T-cell (primary cell): ENCODE measurements at regions not wholly inside any gene's neighbourhood (a gene's known extent, or its start where the extent isn't known, plus 50 kb on each side); places are given as distances from the start of the nearest gene placed in this dataset.

Experiments
- ATAC-seq, 4 experiments: fragments of 200-7000 bp in 3 of 4; fragments of 150-1000 bp in 1 of 4; cut with Tn5 transposase; replicated peaks in 1 of 4; 1 replicate in 3 of 4; 2 replicates in 1 of 4; pipeline ENCODE4 v1.10.0; 2021; ENCODE audit warnings: moderate library complexity in 3 of 4, mild to moderate bottlenecking in 2 of 4, moderate number of reproducible peaks in 1 of 4
- CTCF ChIA-PET, 2 donors: fragments of 300-600 bp; sonication (Branson Sonifier 250); formaldehyde crosslinking; loops; one replicate each; lab custom pipeline; 2022; ENCODE audit warnings: antibody characterized with exemption in 2 of 2; lab: Charles Lee
- POLR2A ChIA-PET, 2 donors: fragments of 300-600 bp; sonication (Branson Sonifier 250); formaldehyde crosslinking; loops; one replicate each; lab custom pipeline; 2022; ENCODE audit warnings: antibody characterized with exemption in 2 of 2; lab: Charles Lee
- DNase-seq, 35 experiments: peaks; one replicate each; pipeline versions ENCODE4 v3.0.0 to v3.0.0-alpha.2; 2013 to 2023
- H3K27ac ChIP-seq: one replicate; pipeline ENCODE4 v1.5.1; 2013; ENCODE audit warnings: low read length
- H3K27me3 ChIP-seq, 2 experiments: replicated peaks in 1 of 2; 1 replicate in 1 of 2; 2 replicates in 1 of 2; pipeline versions ENCODE4 v1.6.1 to v1.7.0; 2013; ENCODE audit warnings: low read length in 1 of 2, mixed read lengths in 1 of 2; ENCODE audit not compliant: control insufficient read depth in 2 of 2, insufficient read depth in 2 of 2; ENCODE audit errors: extremely low read depth in 1 of 2
- H3K36me3 ChIP-seq, 2 donors: 1 replicate in 1 of 2; 2 replicates in 1 of 2; pipeline versions ENCODE4 v1.6.1 to v1.7.0; 2013; ENCODE audit warnings: low read length in 1 of 2; ENCODE audit not compliant: control insufficient read depth in 2 of 2, insufficient read depth in 1 of 2; ENCODE audit errors: extremely low read depth in 1 of 2
- H3K4me1 ChIP-seq, 2 experiments: 1 replicate in 1 of 2; 2 replicates in 1 of 2; pipeline versions ENCODE4 v1.6.1 to v1.7.0; 2013; ENCODE audit warnings: low read length in 2 of 2, mixed read lengths in 1 of 2; ENCODE audit not compliant: insufficient read depth in 2 of 2, control insufficient read depth in 1 of 2; ENCODE audit errors: extremely low read depth in 1 of 2
- H3K4me3 ChIP-seq, 2 donors: 1 replicate in 1 of 2; 2 replicates in 1 of 2; pipeline versions ENCODE4 v1.5.1 to v1.7.0; 2013; ENCODE audit warnings: mild to moderate bottlenecking in 2 of 2, low read length in 1 of 2, moderate library complexity in 1 of 2; ENCODE audit not compliant: control insufficient read depth in 1 of 2; ENCODE audit errors: extremely low read depth in 1 of 2
- H3K9me3 ChIP-seq: 2 replicates; pipeline ENCODE4 v1.7.0; 2013
- H3K27ac Mint-ChIP-seq, 2 donors: one replicate each; pipeline ENCODE4 v1.8.0; 2020 to 2021; ENCODE audit warnings: mild to moderate bottlenecking in 2 of 2, mixed read lengths in 2 of 2
- H3K27me3 Mint-ChIP-seq, 2 donors: one replicate each; pipeline ENCODE4 v1.8.0; 2021 to 2022; ENCODE audit warnings: mixed read lengths in 2 of 2
- H3K36me3 Mint-ChIP-seq: one replicate; pipeline ENCODE4 v1.8.0; 2021; ENCODE audit warnings: mixed read lengths
- H3K4me1 Mint-ChIP-seq, 3 donors: one replicate each; pipeline ENCODE4 v1.8.0; 2020 to 2022; ENCODE audit warnings: mixed read lengths in 3 of 3, mild to moderate bottlenecking in 1 of 3
- H3K4me3 Mint-ChIP-seq, 3 donors: one replicate each; pipeline ENCODE4 v1.8.0; 2020 to 2022; ENCODE audit warnings: mild to moderate bottlenecking in 3 of 3, mixed read lengths in 3 of 3, moderate library complexity in 3 of 3
- H3K9me3 Mint-ChIP-seq, 3 donors: one replicate each; pipeline ENCODE4 v1.8.0; 2020 to 2022; ENCODE audit warnings: mixed read lengths in 3 of 3
- WGBS: methylation state at CpG from one replicate; pipeline ENCODE4 v1.1.5; 2013; ENCODE audit warnings: missing lambda C conversion rate; ENCODE audit not compliant: insufficient coverage; 5-methylcytosine and 5-hydroxymethylcytosine counted together

- ATAC-seq (no peak), DNase-seq (no peak)
- Histone ChIP-seq H3K4me3 (no peak overlapping the region), H3K36me3 (no peaks in the 10 kb centered on the region), H3K27me3 (no peaks in the 10 kb centered on the region), H3K9me3 (no peaks in the 10 kb centered on the region), H3K27ac (no peak overlapping the region), H3K4me1 (no peaks in the 10 kb centered on the region)
- H3K4me1 Mint-ChIP-seq: no peaks in the 10 kb centered on the region
- POLR2A ChIA-PET: no interaction called here
- H3K9me3 Mint-ChIP-seq: peaks cover 6 to 24% (median 9%) of the 10 kb centered on the region in 3 donors
- H3K27me3 Mint-ChIP-seq: no peaks in the 10 kb centered on the region
- no peak overlapping the region for H3K27ac Mint-ChIP-seq
- CTCF ChIA-PET: interaction anchor here in 1 of 2 donors (0.5 kb wide), 1 partner anchor 24 kb away, joined by 3 read pairs; no protein-coding TSS in a partner anchor
- WGBS: no CpG with 5 or more reads among the region's 3 CpGs
- no peak overlapping the region for H3K4me3 Mint-ChIP-seq
- no peaks in the 10 kb centered on the region for H3K36me3 Mint-ChIP-seq
These were observed 791.0 kb upstream of the ADGRL4 start for GRCh38 chr1:79797487-79797886.

- ATAC-seq: no peak
- whole genome bisulfite sequencing: 78% methylated on average over 1 of the region's 1 CpG
- Histone ChIP-seq H3K9me3 (no peaks in the 10 kb centered on the region), H3K4me1 (no peaks in the 10 kb centered on the region), H3K4me3 (no peak overlapping the region), H3K27me3 (no peaks in the 10 kb centered on the region), H3K27ac (no peak overlapping the region), H3K36me3 (no peaks in the 10 kb centered on the region)
- peaks cover 10 to 24% (median 11%) of the 10 kb centered on the region in 3 donors for H3K9me3 Mint-ChIP-seq
- DNase-seq: no peak
- H3K27ac Mint-ChIP-seq: no peak overlapping the region
- H3K27me3 Mint-ChIP-seq: no peaks in the 10 kb centered on the region
- POLR2A ChIA-PET: no interaction called here
- CTCF ChIA-PET: no interaction called here
- H3K4me1 Mint-ChIP-seq: no peaks in the 10 kb centered on the region
- no peak overlapping the region for H3K4me3 Mint-ChIP-seq
- H3K36me3 Mint-ChIP-seq: no peaks in the 10 kb centered on the region
These were observed 789.9 kb upstream of the ADGRL4 start for GRCh38 chr1:79796434-79796833.

GRCh38 chr1:79792219-79792930 is 785.8 kb upstream of the ADGRL4 start:
- WGBS: 17% methylated on average over 1 of the region's 4 CpGs
- H3K27me3 ChIP-seq: no peaks in the 10 kb centered on the region
- Mint-ChIP-seq H3K27ac (no peak overlapping the region), H3K4me1 (no peaks in the 10 kb centered on the region), H3K36me3 (no peaks in the 10 kb centered on the region), H3K27me3 (no peaks in the 10 kb centered on the region), H3K4me3 (no peak overlapping the region), H3K9me3 (peaks cover 18 to 44% (median 18%) of the 10 kb centered on the region in 3 donors)
- H3K9me3 ChIP-seq: no peaks in the 10 kb centered on the region
- POLR2A ChIA-PET: no interaction called here
- CTCF ChIA-PET: no interaction called here
- no peaks in the 10 kb centered on the region for H3K36me3 ChIP-seq
- no peak overlapping the region for H3K27ac ChIP-seq
- ATAC-seq: no peak
- H3K4me1 ChIP-seq: no peaks in the 10 kb centered on the region
- H3K4me3 ChIP-seq: no peak overlapping the region
- DNase-seq: no peak

- no peak for ATAC-seq
- H3K9me3 Mint-ChIP-seq: peaks cover 18 to 44% (median 18%) of the 10 kb centered on the region in 3 donors
- H3K36me3 Mint-ChIP-seq: no peaks in the 10 kb centered on the region
- no peaks in the 10 kb centered on the region for H3K9me3 ChIP-seq
- no peak for DNase-seq
- no peak overlapping the region for H3K27ac Mint-ChIP-seq
- H3K36me3 ChIP-seq: no peaks in the 10 kb centered on the region
- no peak overlapping the region for H3K4me3 ChIP-seq
- H3K27me3 ChIP-seq: no peaks in the 10 kb centered on the region
- ChIA-PET CTCF (no interaction called here), POLR2A (no interaction called here)
- no peaks in the 10 kb centered on the region for H3K4me1 Mint-ChIP-seq
- no peak overlapping the region for H3K27ac ChIP-seq
- no peaks in the 10 kb centered on the region for H3K27me3 Mint-ChIP-seq
- 42% methylated on average over 1 of the region's 5 CpGs for WGBS
- H3K4me3 Mint-ChIP-seq: no peak overlapping the region
- no peaks in the 10 kb centered on the region for H3K4me1 ChIP-seq
These were observed 785.1 kb upstream of the ADGRL4 start for GRCh38 chr1:79791488-79792218.

GRCh38 chr1:79790950-79791349 is 784.4 kb upstream of the ADGRL4 start:
- no peak overlapping the region for H3K4me3 ChIP-seq
- H3K27ac ChIP-seq: no peak overlapping the region
- H3K27me3 ChIP-seq: no peaks in the 10 kb centered on the region
- DNase-seq (no peak), ATAC-seq (no peak)
- H3K36me3 Mint-ChIP-seq: no peaks in the 10 kb centered on the region
- no peak overlapping the region for H3K27ac Mint-ChIP-seq
- H3K36me3 ChIP-seq: no peaks in the 10 kb centered on the region
- ChIA-PET CTCF (no interaction called here), POLR2A (no interaction called here)
- no CpG with 5 or more reads among the region's 1 CpG for WGBS
- no peak overlapping the region for H3K4me3 Mint-ChIP-seq
- H3K4me1 Mint-ChIP-seq: no peaks in the 10 kb centered on the region
- no peaks in the 10 kb centered on the region for H3K27me3 Mint-ChIP-seq
- H3K9me3 ChIP-seq: no peaks in the 10 kb centered on the region
- no peaks in the 10 kb centered on the region for H3K4me1 ChIP-seq
- peaks cover 18 to 43% (median 21%) of the 10 kb centered on the region in 3 donors for H3K9me3 Mint-ChIP-seq

- no peaks in the 10 kb centered on the region for H3K36me3 ChIP-seq
- ChIA-PET CTCF (no interaction called here), POLR2A (no interaction called here)
- WGBS: no CpG with 5 or more reads among the region's 4 CpGs
- DNase-seq (no peak), ATAC-seq (no peak)
- Mint-ChIP-seq H3K4me3 (no peak overlapping the region), H3K27me3 (no peaks in the 10 kb centered on the region), H3K4me1 (no peaks in the 10 kb centered on the region), H3K27ac (no peak overlapping the region), H3K36me3 (no peaks in the 10 kb centered on the region), H3K9me3 (peaks cover 14 to 23% (median 17%) of the 10 kb centered on the region in 3 donors)
- no peaks in the 10 kb centered on the region for H3K4me1 ChIP-seq
- H3K4me3 ChIP-seq: no peak overlapping the region
- H3K27ac ChIP-seq: no peak overlapping the region
- H3K27me3 ChIP-seq: no peaks in the 10 kb centered on the region
- no peaks in the 10 kb centered on the region for H3K9me3 ChIP-seq
These were observed 781.1 kb upstream of the ADGRL4 start for GRCh38 chr1:79787631-79788030.
